GM04504 (cell line): ENCODE measurements at regions not wholly inside any gene's neighbourhood (a gene's known extent, or its start where the extent isn't known, plus 50 kb on each side); places are given as distances from the start of the nearest gene placed in this dataset.
"Not testable (repeated sequence)": the region's sequence is repeated elsewhere in the genome, so short reads cannot be mapped to it uniquely, and the experiment has no call there.

Source experiments
- DNase-seq: peaks from one replicate; pipeline ENCODE4 v3.0.0-alpha.2; 2012; ENCODE audit warnings: low read depth

- DNase-seq = no peak
Observed at GRCh38 chr13:80823472-80823871, 482.5 kb upstream of the SPRY2 start.

DNA sequence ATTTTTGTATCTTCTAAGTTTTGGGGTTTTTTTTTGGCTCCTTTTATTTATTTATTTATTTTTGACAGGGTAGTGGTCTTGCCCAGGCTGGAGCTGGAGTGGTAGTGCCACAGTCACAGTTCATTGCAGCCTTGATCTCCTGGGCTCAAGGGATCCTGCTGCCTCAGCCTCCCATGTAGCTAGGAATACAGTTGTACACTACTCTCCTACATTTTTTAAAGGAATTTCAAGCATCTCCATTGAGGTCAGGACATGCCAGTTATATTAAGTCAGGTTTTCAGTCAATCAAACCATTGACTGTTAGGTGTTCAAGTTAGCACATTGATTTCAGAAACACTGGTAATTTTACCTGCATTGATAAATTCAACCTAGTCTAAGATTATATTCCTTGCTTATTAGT lies 480.5 kb upstream of the SPRY2 start:
- DNase-seq = no peak

- DNase-seq = no peak
Observed at GRCh38 chr13:80817979-80818378, 477.1 kb upstream of the SPRY2 start.

- DNase-seq = no peak
Observed at GRCh38 chr13:80814541-80814940, 473.6 kb upstream of the SPRY2 start.

DNA sequence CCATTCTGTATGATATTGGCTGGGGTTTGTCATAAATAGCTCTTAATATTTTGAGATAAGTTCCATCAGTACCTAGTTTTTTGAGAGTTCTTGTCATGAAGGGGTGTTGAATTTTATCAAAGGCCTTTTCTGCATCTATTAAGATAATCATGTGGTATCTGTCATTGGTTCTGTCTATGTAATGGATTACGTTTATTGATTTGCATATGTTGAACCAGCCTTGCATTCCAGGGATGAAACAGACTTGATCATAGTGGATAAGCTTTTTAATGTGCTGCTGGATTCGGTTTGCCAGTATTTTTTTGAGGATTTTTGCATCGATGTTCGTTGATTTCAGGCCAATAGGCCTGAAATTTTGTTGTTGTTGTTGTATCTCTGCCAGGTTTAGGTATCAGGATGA lies 469.4 kb upstream of the SPRY2 start:
- DNase-seq = not testable (repeated sequence)

DNA sequence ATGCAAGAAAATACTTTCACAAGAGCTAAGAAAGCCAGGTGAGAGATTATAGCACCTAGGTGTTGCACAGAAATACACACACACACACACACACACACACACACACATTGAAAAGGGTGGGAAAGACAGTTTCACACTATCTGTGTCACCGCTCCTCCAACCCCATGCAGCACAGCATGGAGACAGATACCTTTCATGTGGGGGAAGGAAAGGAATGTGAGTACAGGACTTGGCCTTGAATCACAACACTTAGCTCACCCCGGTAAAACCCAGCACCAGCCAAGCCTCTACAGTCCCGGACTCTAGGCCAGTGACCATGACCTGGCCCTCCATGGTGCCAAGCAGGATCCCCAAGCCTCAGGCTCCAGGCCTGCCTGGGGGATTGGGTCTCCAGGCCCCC lies 462.0 kb upstream of the SPRY2 start:
- no peak for DNase-seq

GRCh38 chr13:80798576-80799133 lies 457.7 kb upstream of the SPRY2 start:
- no peak for DNase-seq

GRCh38 chr13:80787604-80788003 lies 446.7 kb upstream of the SPRY2 start:
- DNase-seq = no peak

DNA sequence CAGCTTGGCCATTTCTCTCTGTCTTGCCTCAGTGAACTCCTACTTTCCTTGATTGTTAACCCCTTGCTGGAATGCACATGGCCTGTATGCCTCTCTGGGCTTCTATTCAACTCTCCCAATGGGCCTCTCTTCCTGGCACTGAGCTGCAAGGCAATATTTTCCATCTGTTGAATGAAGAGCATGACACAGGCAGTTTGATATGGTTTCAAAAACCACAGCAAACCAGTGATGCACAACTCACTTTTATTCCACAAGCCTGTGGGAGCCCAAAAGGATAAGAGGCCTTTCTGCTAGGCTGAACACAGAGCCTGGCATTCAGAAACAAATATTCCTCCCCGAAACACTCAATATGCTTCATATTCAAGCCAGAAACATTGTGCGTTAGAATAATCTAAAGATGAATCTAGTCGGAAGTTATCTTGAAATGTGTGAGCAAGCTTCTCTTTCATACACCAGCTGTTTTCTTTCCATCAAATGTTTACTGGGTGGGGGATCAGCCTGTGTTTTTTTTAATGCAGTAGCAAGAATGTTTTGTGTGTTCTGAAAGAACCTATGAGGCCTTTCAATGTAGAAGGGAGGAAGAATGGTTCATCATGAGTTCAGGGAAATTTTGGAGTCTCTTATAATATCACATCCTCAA lies 443.1 kb upstream of the SPRY2 start:
- no peak for DNase-seq

DNA sequence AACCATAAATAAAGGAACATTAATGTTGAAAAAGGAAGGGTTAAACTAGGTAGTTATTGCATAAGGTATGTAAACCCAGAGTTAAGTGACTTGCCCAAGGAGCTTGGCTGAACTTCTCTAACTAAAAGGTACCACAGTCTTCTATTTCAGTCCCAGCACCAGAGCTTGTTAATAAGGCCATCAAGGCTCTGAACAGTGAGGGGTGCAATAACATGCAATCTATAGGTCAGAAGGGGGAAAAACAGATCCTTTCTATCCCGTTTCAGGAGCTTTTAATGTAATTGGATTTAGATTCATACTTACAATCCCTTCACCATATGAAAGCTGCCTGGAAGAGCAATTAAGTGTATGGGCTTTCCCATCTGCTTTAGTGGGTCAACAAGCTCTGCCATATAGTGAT lies 441.5 kb upstream of the SPRY2 start:
- DNase-seq = no peak

DNA sequence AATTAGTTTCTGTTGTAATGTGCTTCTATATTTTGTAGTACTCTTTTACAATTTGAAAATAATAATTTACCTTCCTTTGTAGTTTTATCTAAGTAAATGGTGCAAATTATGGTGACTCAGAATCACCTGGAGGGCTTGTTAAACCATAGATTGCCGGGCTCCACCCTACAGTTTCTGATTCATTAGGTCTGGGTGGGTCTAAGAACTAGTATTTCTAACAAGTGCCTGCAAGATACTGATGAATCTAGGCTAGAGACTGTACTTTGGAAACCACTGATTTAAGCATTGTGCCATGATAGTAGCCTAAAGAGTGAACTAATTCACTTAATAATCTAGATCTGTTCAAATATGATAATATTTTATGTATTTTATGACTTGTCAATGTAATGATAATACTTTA lies 437.4 kb upstream of the SPRY2 start:
- DNase-seq = no peak

DNA sequence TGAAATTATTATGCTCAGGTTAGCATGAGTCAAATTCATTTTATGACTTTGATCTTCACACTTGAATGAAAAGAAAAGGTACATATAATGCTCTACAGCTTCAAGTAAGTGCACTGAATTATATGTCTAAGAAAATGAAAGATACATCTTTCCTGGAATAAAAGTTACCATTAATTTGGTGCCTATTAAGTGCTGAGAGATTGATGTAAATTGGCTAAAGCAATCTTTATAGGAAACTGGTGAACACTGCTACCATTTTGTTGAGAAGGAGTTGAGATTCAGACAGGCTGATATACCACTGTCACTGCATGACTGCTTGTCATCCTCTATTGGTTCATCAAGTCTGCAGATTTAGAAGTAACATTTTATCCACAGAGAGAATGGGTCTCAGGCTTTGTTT lies 416.8 kb upstream of the SPRY2 start:
- DNase-seq = no peak

GRCh38 chr13:80755910-80756309 lies 415.0 kb upstream of the SPRY2 start:
- no peak for DNase-seq

- DNase-seq = no peak
Observed at GRCh38 chr13:80754441-80754840, 413.5 kb upstream of the SPRY2 start.

DNA sequence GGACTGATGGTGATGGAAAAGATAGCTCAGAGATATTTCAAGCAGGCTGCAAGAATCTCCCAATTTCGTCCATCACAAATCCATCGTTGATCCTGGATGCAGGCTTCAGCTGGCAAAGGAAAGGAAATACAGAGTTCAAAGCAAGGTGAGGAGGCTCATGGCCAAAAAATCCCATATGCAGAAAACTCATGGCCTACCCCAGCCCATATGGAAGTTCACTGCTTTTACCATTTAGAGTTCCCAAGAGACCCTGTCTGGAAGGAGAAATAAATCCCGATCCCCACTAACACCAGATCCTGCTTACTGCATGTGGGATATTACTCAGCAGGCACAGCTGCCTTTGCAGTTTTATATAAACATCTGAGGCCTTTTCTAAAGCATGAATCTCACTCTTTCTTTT lies 412.9 kb upstream of the SPRY2 start:
- DNase-seq = no peak

DNA sequence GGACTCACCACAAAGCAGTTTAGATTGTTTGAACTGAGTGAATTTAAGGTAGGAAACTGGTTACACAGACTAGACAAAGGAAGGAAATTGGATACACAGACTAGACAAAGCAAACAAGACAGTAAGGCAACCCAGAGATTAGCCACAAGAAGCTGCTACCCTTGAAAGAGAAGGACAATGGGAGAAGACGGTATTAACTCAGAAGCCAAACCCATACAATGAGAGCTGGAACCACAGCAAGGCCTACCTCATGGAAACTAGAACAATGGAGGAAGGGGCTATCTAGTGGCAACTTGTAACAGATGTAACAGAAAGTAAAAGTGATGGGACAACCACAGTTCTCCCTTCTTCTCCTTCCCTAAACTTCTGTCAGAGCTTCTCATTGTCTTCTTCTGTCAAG lies 410.9 kb upstream of the SPRY2 start:
- DNase-seq = no peak

DNA sequence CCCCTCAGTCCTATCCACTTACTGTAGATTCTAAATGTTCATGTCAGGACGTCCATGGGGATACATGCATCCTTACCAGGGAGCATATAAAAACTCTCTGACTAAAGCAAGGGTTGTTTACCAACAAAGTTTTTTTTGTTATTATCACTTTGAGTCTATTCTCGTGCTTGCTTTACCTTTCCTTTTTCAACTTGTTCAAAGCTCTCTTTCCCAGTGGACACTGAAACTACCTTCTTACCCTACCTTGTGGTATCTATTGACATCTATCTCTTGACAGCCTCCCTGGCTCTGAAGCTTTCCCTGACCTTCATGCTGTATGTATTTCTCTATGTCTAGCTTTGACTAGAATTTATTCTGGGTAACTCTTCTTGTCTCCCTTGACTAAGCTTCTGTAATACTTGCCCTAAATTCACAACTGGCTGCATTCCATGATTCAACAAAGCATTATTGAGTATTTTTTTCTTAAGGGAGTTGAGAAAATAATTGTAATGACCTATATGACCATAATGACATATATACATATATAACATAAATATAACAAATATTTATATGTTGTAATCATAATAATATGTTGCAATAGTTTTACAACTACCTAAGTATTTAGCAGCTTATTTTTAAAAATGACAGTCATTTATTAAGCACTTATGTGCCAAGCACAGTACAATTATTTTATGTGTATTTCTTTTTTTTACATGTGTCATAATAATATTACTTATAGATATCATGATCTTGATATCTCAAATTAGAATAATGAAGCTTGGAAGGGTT lies 403.4 kb upstream of the SPRY2 start:
- no peak for DNase-seq

GRCh38 chr13:80742033-80742432 lies 401.1 kb upstream of the SPRY2 start:
- DNase-seq = no peak

DNA sequence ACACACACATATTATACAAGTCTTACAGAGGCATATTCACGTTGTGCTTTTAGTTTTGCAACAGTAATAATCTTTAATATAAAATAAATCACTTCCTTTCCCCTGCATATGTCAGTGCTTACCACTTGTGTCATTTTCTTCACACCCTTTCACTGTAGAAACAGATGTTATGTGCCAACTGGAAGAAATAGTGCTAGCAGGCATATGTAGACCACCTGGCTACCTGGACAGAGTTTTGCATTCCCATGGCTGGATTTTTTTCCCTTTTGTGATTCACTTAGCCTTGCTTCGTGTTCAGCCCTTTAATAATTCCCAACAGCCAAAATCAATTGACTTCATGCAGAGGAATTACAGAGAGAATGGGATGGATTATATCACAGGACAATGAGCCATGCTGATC lies 399.1 kb upstream of the SPRY2 start:
- no peak for DNase-seq

- DNase-seq = no peak
Observed at GRCh38 chr13:80737513-80737912, 396.6 kb upstream of the SPRY2 start.

DNA sequence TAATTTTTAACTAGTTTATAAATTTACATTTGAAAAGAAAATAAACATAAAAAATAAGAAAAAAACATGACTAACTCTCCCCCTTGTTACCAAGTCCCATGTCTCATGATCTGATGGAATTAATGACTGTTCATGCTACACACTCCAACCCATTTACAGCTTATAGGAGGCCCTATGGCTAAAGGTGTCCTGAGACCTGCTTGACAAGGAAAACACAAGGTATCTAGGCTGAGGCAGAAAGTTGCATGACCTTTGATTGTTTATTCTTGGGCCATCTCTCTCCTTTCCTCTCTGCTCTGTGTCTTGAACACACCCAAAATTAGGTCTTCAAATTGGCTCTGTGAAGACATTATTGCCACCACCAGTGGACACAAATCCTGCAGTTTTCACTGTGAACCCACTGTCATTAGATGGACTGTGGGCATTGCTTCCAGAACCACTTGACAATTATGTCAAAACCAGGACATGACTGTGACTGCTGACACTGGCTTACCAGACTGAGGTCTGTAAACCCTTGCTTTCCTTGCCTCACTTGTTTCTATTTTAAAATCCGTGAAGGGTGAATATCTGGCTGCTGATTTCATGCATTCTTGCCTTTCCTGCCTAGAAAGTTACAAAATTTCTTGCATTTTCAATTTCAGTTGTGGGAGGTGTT lies 386.5 kb upstream of the SPRY2 start:
- DNase-seq = no peak

DNA sequence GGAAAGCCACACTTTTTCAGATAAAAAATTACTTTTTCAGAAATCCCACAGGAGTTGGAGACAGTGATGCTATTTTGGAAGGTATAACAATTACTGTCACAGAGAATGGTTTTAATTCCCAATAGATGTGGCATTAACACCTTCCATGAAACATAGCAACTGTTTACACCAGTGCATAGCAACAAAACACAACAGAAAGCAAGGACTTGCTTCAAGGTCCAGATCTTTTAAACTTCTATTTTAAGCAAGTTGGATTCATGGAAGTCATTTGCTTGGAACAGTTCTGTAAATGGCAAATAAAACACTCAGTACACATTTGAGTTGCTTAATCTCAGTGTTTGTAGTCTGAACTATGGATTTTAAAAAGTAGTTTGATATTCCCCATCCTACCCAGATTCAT lies 385.9 kb upstream of the SPRY2 start:
- DNase-seq = no peak

DNA sequence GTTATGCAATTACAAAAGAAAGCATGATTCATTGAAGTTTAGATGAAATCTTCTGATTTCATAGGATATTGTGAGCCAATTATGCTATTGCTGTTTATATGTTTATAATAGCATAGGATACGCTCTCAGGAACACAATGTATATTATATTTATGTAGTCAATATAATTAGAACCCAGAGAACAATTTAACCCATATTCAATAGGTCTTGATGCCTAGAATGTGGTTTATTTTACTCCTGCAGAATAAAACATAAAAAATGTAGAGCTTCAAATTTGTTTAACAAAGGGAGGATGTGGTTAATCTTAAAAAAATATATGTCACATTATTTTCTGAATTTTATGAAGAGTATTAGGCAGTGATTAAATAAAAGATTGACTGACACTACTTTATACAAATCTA lies 380.8 kb upstream of the SPRY2 start:
- DNase-seq = no peak
